Ascending aorta (tissue), 2 donors: ENCODE measurements at regions not wholly inside any gene's neighbourhood (a gene's known extent, or its start where the extent isn't known, plus 50 kb on each side); places are given as distances from the start of the nearest gene placed in this dataset.
"Not testable (repeated sequence)": the region's sequence is repeated elsewhere in the genome, so short reads cannot be mapped to it uniquely, and the experiment has no call there.

ENCODE experiments used
- DNase-seq, 2 donors: peaks; one replicate each; pipeline ENCODE4 v3.0.0-alpha.2; 2019; ENCODE audit warnings: low spot score in 2 of 2
- H3K27ac ChIP-seq, 2 donors: fragments of 200-600 bp; sonication (generic); one replicate each; pipeline ENCODE4 v1.5.1; 2016 to 2017; ENCODE audit warnings: mild to moderate bottlenecking in 1 of 2
- H3K27me3 ChIP-seq: fragments of 200-600 bp; sonication (generic); one replicate; pipeline ENCODE4 v1.5.1; 2017
- H3K36me3 ChIP-seq, 2 donors: fragments of 200-600 bp; sonication (generic); one replicate each; pipeline ENCODE4 v1.5.1; 2016
- H3K4me1 ChIP-seq, 2 donors: fragments of 200-600 bp; sonication (generic); one replicate each; pipeline ENCODE4 v1.5.1; 2016 to 2017; ENCODE audit warnings: mild to moderate bottlenecking in 1 of 2
- H3K4me3 ChIP-seq, 2 donors: fragments of 200-600 bp; sonication (generic); one replicate each; pipeline ENCODE4 v1.5.1; 2016 to 2017; ENCODE audit warnings: mild to moderate bottlenecking in 1 of 2
- H3K9me3 ChIP-seq, 2 donors: fragments of 200-600 bp; sonication (generic); one replicate each; pipeline ENCODE4 v1.5.1; 2016
- intact Hi-C: fragments of 100-400 bp; cut with DNase I; formaldehyde crosslinking; loops from one replicate; pipeline ENCODE4 v1.15.1; 2023
- TF ChIP-seq, protein P1 (sequence below), 3 experiments: fragments of 200-600 bp in 2 of 3; fragments of 450-650 bp in 1 of 3; sonication (generic) in 2 of 3; IDR thresholded peaks; one replicate each; pipeline ENCODE4 v1.5.1; 2016 to 2019; ENCODE audit warnings: antibody characterized with exemption in 3 of 3, mild to moderate bottlenecking in 1 of 3, moderate library complexity in 1 of 3

DNA sequence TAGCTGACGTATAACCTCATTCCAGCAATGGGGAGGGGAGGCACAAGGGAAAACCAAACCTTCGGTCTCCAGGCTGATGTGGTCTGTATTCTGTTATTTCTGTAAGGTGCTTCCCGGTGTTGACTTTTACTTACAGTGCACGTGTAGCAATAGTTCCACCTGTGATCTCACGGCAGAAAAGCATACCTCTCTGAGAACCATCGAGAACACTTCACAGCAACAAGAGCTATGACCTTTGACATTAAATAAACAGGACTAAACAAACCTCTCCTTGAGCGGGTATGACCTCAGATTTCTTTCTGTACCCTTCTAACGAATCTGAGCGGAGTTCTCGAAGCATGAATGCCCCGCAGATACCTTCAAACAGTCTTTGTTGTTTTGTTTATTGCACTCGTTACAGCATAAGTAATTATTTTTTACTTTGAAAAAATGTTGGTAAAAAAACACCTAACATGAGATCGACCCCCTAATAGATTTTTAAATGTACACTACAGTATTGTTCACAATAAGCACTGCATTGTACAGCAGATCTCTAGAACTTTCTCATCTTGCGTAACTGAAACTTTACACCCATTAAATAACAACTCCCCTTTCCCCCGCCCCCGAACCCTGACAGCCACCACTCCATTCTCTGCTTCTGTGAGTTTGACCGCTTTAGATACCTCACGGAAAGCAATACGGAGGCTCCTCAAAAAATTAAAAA, 282.3 kb downstream of the GATA3 start:
- TF ChIP-seq, protein P1, sequence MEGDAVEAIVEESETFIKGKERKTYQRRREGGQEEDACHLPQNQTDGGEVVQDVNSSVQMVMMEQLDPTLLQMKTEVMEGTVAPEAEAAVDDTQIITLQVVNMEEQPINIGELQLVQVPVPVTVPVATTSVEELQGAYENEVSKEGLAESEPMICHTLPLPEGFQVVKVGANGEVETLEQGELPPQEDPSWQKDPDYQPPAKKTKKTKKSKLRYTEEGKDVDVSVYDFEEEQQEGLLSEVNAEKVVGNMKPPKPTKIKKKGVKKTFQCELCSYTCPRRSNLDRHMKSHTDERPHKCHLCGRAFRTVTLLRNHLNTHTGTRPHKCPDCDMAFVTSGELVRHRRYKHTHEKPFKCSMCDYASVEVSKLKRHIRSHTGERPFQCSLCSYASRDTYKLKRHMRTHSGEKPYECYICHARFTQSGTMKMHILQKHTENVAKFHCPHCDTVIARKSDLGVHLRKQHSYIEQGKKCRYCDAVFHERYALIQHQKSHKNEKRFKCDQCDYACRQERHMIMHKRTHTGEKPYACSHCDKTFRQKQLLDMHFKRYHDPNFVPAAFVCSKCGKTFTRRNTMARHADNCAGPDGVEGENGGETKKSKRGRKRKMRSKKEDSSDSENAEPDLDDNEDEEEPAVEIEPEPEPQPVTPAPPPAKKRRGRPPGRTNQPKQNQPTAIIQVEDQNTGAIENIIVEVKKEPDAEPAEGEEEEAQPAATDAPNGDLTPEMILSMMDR (IDR thresholded peaks at IDR 0.05), result no peak
- no peaks in the 10 kb centered on the region for H3K36me3 ChIP-seq
- H3K4me3 ChIP-seq, result no peak overlapping the region
- DNase-seq, result no peak
- H3K9me3 ChIP-seq, result no peaks in the 10 kb centered on the region
- no peak overlapping the region for H3K27ac ChIP-seq
- intact Hi-C loops, result no loop called here
- H3K4me1 ChIP-seq, result peaks cover 0 to 3% of the 10 kb centered on the region in 2 donors
- no peaks in the 10 kb centered on the region for H3K27me3 ChIP-seq

DNA sequence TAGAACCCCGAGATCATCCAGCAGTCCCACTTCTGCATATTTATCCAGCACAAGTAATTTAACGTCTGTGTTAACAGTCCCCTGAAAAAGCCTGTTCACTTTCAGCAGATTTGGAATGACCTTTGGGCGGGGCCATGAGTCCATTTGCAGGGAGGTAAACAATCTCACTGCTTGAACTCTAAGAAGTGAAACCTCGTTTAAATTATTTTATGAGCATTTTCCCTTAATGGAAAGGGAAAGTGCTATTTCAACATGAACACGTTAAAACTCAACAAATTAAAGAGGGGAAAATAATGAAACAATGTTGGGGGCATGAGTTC, 282.8 kb downstream of the GATA3 start:
- intact Hi-C loops, result no loop called here

DNA sequence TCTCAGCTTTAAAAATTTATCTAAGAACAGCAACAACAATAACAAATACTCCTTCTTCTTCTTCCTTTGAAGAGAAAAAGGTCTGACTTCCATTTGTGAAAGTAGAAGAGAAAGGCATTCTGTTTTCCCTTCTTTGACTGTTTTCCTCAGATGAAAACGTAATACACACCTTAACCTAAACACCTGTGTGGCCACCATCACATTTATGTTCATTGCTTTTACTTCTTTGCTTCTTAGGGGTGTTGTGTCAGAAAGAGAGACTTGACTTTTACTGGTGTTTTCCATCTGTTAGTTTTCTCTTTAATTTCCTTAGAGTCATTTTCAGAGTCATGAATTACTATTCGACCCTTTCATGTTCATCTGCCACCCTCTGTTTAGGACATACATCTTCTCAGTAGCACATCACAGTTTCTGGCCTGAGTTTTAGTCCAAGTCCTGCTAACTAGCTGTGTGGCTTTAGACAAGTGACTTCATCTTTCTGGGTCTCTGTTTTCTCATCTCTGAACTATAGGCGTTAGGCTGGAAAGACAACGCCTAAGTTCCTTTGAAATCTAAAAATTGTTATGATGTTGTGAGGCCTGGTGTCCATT, 283.8 kb downstream of the GATA3 start:
- no peaks in the 10 kb centered on the region for H3K9me3 ChIP-seq
- no peaks in the 10 kb centered on the region for H3K36me3 ChIP-seq
- no peaks in the 10 kb centered on the region for H3K4me1 ChIP-seq
- no peak overlapping the region for H3K27ac ChIP-seq
- TF ChIP-seq, protein P1 (IDR thresholded peaks at IDR 0.05), result no peak
- no peaks in the 10 kb centered on the region for H3K27me3 ChIP-seq
- intact Hi-C loops, result no loop called here
- H3K4me3 ChIP-seq, result no peak overlapping the region
- DNase-seq, result no peak

More for the DNA sequence above, 282.8 kb downstream of the GATA3 start:
- Histone ChIP-seq H3K9me3 (no peaks in the 10 kb centered on the region), H3K4me1 (peaks cover 0 to under 1% of the 10 kb centered on the region in 2 donors), H3K27me3 (no peaks in the 10 kb centered on the region), H3K4me3 (no peak overlapping the region), H3K36me3 (no peaks in the 10 kb centered on the region), H3K27ac (no peak overlapping the region)
- no peak for DNase-seq
- TF ChIP-seq, protein P1 (IDR thresholded peaks at IDR 0.05), result no peak

DNA sequence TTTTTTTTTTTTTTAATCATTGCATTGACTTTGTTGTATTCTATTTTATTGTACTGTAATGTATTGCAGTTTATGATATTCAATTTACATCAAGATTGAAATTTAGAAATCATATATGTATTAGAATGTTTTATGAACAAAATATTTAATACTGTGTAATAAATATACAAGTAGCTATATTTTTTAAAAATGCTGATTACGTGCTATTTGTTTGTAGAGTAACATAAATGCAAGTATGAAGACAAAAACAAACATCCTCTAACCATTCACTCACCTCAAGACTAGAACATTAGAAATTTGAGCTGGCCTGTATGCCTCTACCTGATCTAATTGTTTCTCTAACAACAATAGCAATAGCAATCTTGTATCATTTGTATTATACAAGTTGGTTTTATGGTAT, 290.3 kb downstream of the GATA3 start:
- H3K4me3 ChIP-seq, result no peak overlapping the region
- H3K27me3 ChIP-seq, result no peaks in the 10 kb centered on the region
- no peak overlapping the region for H3K27ac ChIP-seq
- intact Hi-C loops, result no loop called here
- no peaks in the 10 kb centered on the region for H3K9me3 ChIP-seq
- TF ChIP-seq, protein P1 (IDR thresholded peaks at IDR 0.05), result no peak
- H3K36me3 ChIP-seq, result no peaks in the 10 kb centered on the region
- DNase-seq, result no peak
- no peaks in the 10 kb centered on the region for H3K4me1 ChIP-seq

DNA sequence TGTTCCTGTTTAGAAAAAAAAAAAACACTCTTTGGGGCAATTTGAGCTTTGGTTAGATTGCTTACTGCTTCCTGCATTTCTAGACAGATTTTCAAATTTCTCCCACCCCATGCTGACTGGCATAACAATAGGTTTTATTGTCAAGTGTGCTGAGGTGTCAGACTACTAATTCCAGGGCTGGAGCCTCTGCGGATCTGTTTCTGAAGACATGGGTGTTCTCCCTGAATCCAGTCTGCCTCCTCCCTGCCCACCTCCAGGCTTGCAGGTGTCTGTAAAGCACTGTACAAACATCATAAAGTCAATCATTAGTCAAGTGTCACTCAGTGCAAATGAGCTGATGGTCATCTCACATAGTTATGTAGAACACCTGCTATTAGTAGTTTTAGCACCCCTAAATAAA, 292.4 kb downstream of the GATA3 start:
- no peaks in the 10 kb centered on the region for H3K9me3 ChIP-seq
- TF ChIP-seq, protein P1 (IDR thresholded peaks at IDR 0.05), result no peak
- intact Hi-C loops, result no loop called here
- H3K4me3 ChIP-seq, result no peak overlapping the region
- no peak for DNase-seq
- H3K27ac ChIP-seq, result no peak overlapping the region
- H3K4me1 ChIP-seq, result no peaks in the 10 kb centered on the region
- no peaks in the 10 kb centered on the region for H3K27me3 ChIP-seq
- no peaks in the 10 kb centered on the region for H3K36me3 ChIP-seq

DNA sequence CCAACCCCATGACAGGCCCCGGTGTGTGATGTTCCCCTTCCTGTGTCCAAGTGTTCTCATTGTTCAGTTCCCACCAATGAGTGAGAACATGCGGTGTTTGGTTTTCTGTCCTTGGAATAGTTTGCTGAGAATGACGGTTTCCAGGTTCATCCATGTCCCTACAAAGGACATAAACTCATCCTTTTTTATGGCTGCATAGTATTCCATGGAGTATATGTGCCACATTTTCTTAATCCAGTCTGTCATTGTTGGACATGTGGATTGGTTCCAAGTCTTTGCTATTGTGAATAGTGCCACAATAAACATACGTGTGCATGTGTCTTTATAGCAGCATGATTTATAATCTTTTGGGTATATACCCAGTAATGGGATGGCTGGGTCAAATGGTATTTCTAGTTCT, 293.1 kb downstream of the GATA3 start:
- H3K36me3 ChIP-seq, H3K9me3 ChIP-seq, H3K4me3 ChIP-seq, H3K27me3 ChIP-seq, H3K4me1 ChIP-seq, H3K27ac ChIP-seq, DNase-seq, intact Hi-C loops: not testable (repeated sequence)
